GM23338 (cell line): ENCODE measurements at regions not wholly inside any gene's neighbourhood (a gene's known extent, or its start where the extent isn't known, plus 50 kb on each side); places are given as distances from the start of the nearest gene placed in this dataset.

Source experiments
- ATAC-seq: fragments of 200-7000 bp; cut with Tn5 transposase; 3 replicates; pipeline ENCODE4 v1.9.1; 2020
- DNase-seq: peaks from one replicate; pipeline ENCODE4 v3.0.0-alpha.2; 2015; ENCODE audit warnings: low spot score
- H2AFZ ChIP-seq: fragments of 200-600 bp; sonication (generic); 2 replicates; pipeline ENCODE4 v1.8.0; 2016; ENCODE audit warnings: antibody characterized with exemption, mild to moderate bottlenecking, moderate library complexity
- H3F3A ChIP-seq: fragments of 200-600 bp; sonication (generic); replicated peaks from 2 replicates; pipeline ENCODE4 v1.8.0; 2017; ENCODE audit warnings: antibody characterized with exemption, mixed run types, low read depth
- H3K27ac ChIP-seq: fragments of 200-600 bp; sonication (generic); 2 replicates; pipeline ENCODE4 v1.6.1; 2016; ENCODE audit warnings: low read depth
- H3K27me3 ChIP-seq: fragments of 200-600 bp; sonication (generic); 2 replicates; pipeline ENCODE4 v1.8.0; 2016; ENCODE audit warnings: mild to moderate bottlenecking, mixed run types, moderate library complexity; ENCODE audit not compliant: insufficient read depth
- H3K36me3 ChIP-seq: fragments of 200-600 bp; sonication (generic); 2 replicates; pipeline ENCODE4 v1.8.0; 2016; ENCODE audit warnings: mild to moderate bottlenecking; ENCODE audit not compliant: insufficient read depth
- H3K4me1 ChIP-seq: fragments of 200-600 bp; sonication (generic); 2 replicates; pipeline ENCODE4 v1.8.0; 2016; ENCODE audit warnings: mild to moderate bottlenecking, moderate library complexity; ENCODE audit not compliant: insufficient read depth
- H3K4me2 ChIP-seq: fragments of 200-600 bp; sonication (generic); 2 replicates; pipeline ENCODE4 v1.7.1; 2017; ENCODE audit warnings: mixed run types
- H3K4me3 ChIP-seq: fragments of 200-600 bp; sonication (generic); 2 replicates; pipeline ENCODE4 v1.6.1; 2016; ENCODE audit warnings: mixed run types
- H3K79me2 ChIP-seq: fragments of 200-600 bp; sonication (generic); replicated peaks from 2 replicates; pipeline ENCODE4 v1.8.0; 2017; ENCODE audit warnings: mild to moderate bottlenecking; ENCODE audit not compliant: insufficient read depth
- H3K9me2 ChIP-seq: fragments of 200-600 bp; sonication (generic); 2 replicates; pipeline ENCODE4 v1.8.0; 2017; ENCODE audit not compliant: insufficient read depth
- H4K20me1 ChIP-seq: fragments of 200-600 bp; sonication (generic); replicated peaks from 2 replicates; pipeline ENCODE4 v1.8.0; 2017; ENCODE audit warnings: mild to moderate bottlenecking; ENCODE audit not compliant: insufficient read depth
- H3K27ac Mint-ChIP-seq: 2 replicates; pipeline ENCODE4 v1.8.0; 2020; ENCODE audit warnings: inconsistent platforms, mild to moderate bottlenecking, moderate library complexity, mixed read lengths
- H3K27me3 Mint-ChIP-seq: 3 replicates; pipeline ENCODE4 v1.8.0; 2022; ENCODE audit warnings: low read depth, mild to moderate bottlenecking, moderate library complexity, mixed read lengths, inconsistent platforms; ENCODE audit not compliant: insufficient read depth, poor library complexity
- H3K36me3 Mint-ChIP-seq: 3 replicates; pipeline ENCODE4 v1.8.0; 2021; ENCODE audit warnings: low read depth, mild to moderate bottlenecking, inconsistent platforms, moderate library complexity, mixed read lengths
- H3K4me1 Mint-ChIP-seq: 3 replicates; pipeline ENCODE4 v1.8.0; 2020; ENCODE audit warnings: mild to moderate bottlenecking, inconsistent platforms, mixed read lengths
- H3K4me3 Mint-ChIP-seq: 3 replicates; pipeline ENCODE4 v1.8.0; 2021; ENCODE audit warnings: moderate library complexity, mild to moderate bottlenecking, inconsistent platforms, mixed read lengths
- H3K9me3 Mint-ChIP-seq: 3 replicates; pipeline ENCODE4 v1.8.0; 2020; ENCODE audit warnings: moderate library complexity, mild to moderate bottlenecking, inconsistent platforms, mixed read lengths
- CTCF ChIP-seq, 2 experiments: fragments of 200-600 bp in 1 of 2; sonication (generic) in 1 of 2; conservative IDR thresholded peaks; 2 replicates each; pipeline versions ENCODE4 v1.5.1 to v1.6.1; 2016 to 2017; ENCODE audit warnings: antibody characterized with exemption in 2 of 2, low read depth in 2 of 2, mild to moderate bottlenecking in 2 of 2, moderate library complexity in 1 of 2
- ETS1 ChIP-seq: IDR thresholded peaks from 2 replicates; pipeline ENCODE4 v1.6.1; 2016; ENCODE audit warnings: antibody characterized with exemption
- EZH2 ChIP-seq: fragments of 200-600 bp; sonication (generic); IDR thresholded peaks from one replicate; pipeline ENCODE4 v1.8.0; 2017; ENCODE audit warnings: antibody characterized with exemption, mild to moderate bottlenecking, low read depth; ENCODE audit not compliant: unreplicated experiment
- EZH2phosphoT487 ChIP-seq: fragments of 200-600 bp; sonication (generic); IDR thresholded peaks from one replicate; pipeline ENCODE4 v1.8.1; 2018; ENCODE audit warnings: antibody characterized with exemption; ENCODE audit not compliant: unreplicated experiment
- NANOG ChIP-seq: IDR thresholded peaks from 2 replicates; pipeline ENCODE4 v1.6.1; 2016; ENCODE audit warnings: antibody characterized with exemption, borderline replicate concordance
- POLR2AphosphoS5 ChIP-seq: IDR thresholded peaks from 2 replicates; pipeline ENCODE4 v1.6.1; 2016; ENCODE audit warnings: antibody characterized with exemption, low read depth
- ZNF114 ChIP-seq: fragments of 250-450 bp; sonication (Bioruptor Pico); IDR thresholded peaks from 2 replicates; pipeline ENCODE4 v1.5.0; 2020; ENCODE audit warnings: mild to moderate bottlenecking, moderate library complexity
- ZNF331 ChIP-seq: fragments of 250-450 bp; sonication (Bioruptor Pico); IDR thresholded peaks from 2 replicates; pipeline ENCODE4 v1.5.0; 2020; ENCODE audit warnings: low read depth, mild to moderate bottlenecking, moderate library complexity

- Histone ChIP-seq H3K27me3 (no peaks in the 10 kb centered on the region), H4K20me1 (no peaks in the 10 kb centered on the region), H3K4me2 (no peak overlapping the region), H3K4me1 (no peaks in the 10 kb centered on the region), H3F3A (no peaks in the 10 kb centered on the region), H3K79me2 (no peaks in the 10 kb centered on the region), H3K4me3 (no peak overlapping the region), H3K9me2 (no peaks in the 10 kb centered on the region), H3K36me3 (no peaks in the 10 kb centered on the region), H3K27ac (no peak overlapping the region), H2AFZ (peak overlapping the region; percentile 95)
- ATAC-seq (peak; percentile 60), DNase-seq (peak; percentile 50)
- no peaks in the 10 kb centered on the region for H3K9me3 Mint-ChIP-seq
- H3K27ac Mint-ChIP-seq, result no peak overlapping the region; the same call in 1 of the 2 replicates
- H3K27me3 Mint-ChIP-seq, result no peaks in the 10 kb centered on the region
- no peaks in the 10 kb centered on the region for H3K4me1 Mint-ChIP-seq
- no peaks in the 10 kb centered on the region for H3K36me3 Mint-ChIP-seq
- peak in 1 of 2 experiments; percentile 28; a peak in 2 of 4 replicates for TF ChIP-seq CTCF (conservative IDR thresholded peaks at IDR 0.05; ENCODE audit: low read depth in 2 of 2)
- TF ChIP-seq EZH2phosphoT487, result no peak
- no peak overlapping the region for H3K4me3 Mint-ChIP-seq
Measured at GRCh38 chr9:26426551-26427131, 466.0 kb downstream of the CAAP1 start.

- no peak overlapping the region for H3K4me3 ChIP-seq
- Mint-ChIP-seq H3K4me3 (no peak overlapping the region), H3K9me3 (no peaks in the 10 kb centered on the region), H3K27ac (no peak overlapping the region), H3K4me1 (peaks cover 4% of the 10 kb centered on the region; the same call in 2 of the 3 replicates), H3K27me3 (no peaks in the 10 kb centered on the region), H3K36me3 (no peaks in the 10 kb centered on the region)
- H3K27ac ChIP-seq, result no peak overlapping the region
- no peaks in the 10 kb centered on the region for H3K9me2 ChIP-seq
- no peaks in the 10 kb centered on the region for H3K79me2 ChIP-seq
- H3K27me3 ChIP-seq, result no peaks in the 10 kb centered on the region
- H4K20me1 ChIP-seq, result no peaks in the 10 kb centered on the region
- TF ChIP-seq NANOG (no peak), ETS1 (no peak), EZH2 (no peak), POLR2AphosphoS5 (no peak), ZNF331 (CRISPR knock-in tag) (no peak), ZNF114 (no peak), EZH2phosphoT487 (no peak)
- DNase-seq (no peak), ATAC-seq (no peak)
- H3K4me2 ChIP-seq, result no peak overlapping the region
- H3F3A ChIP-seq, result no peaks in the 10 kb centered on the region
- H3K4me1 ChIP-seq, result peaks cover 5% of the 10 kb centered on the region
- no peak overlapping the region for H2AFZ ChIP-seq
- no peaks in the 10 kb centered on the region for H3K36me3 ChIP-seq
Measured at GRCh38 chr9:26418480-26418879, 474.1 kb downstream of the CAAP1 start.

- Histone ChIP-seq H3K27me3 (no peaks in the 10 kb centered on the region), H3K79me2 (no peaks in the 10 kb centered on the region), H3K27ac (no peak overlapping the region), H3K4me1 (peaks cover 14% of the 10 kb centered on the region), H3K4me2 (no peak overlapping the region), H3F3A (no peaks in the 10 kb centered on the region), H2AFZ (no peak overlapping the region), H3K9me2 (no peaks in the 10 kb centered on the region), H3K4me3 (no peak overlapping the region), H4K20me1 (no peaks in the 10 kb centered on the region), H3K36me3 (no peaks in the 10 kb centered on the region)
- no peaks in the 10 kb centered on the region for H3K27me3 Mint-ChIP-seq
- no peaks in the 10 kb centered on the region for H3K9me3 Mint-ChIP-seq
- H3K4me1 Mint-ChIP-seq, result peaks cover 11% of the 10 kb centered on the region
- ATAC-seq (no peak), DNase-seq (no peak)
- no peaks in the 10 kb centered on the region for H3K36me3 Mint-ChIP-seq
- TF ChIP-seq ETS1, result no peak
- TF ChIP-seq ZNF331 (CRISPR knock-in tag), result no peak
- no peak overlapping the region for H3K27ac Mint-ChIP-seq
- H3K4me3 Mint-ChIP-seq, result no peak overlapping the region
Measured at GRCh38 chr9:26415528-26415927, 477.1 kb downstream of the CAAP1 start.
